ENCODE measurements at regions not wholly inside any gene's neighbourhood (a gene's known extent, or its start where the extent isn't known, plus 50 kb on each side); places are given as distances from the start of the nearest gene placed in this dataset.

- Histone ChIP-seq H3K27me3 (ENCODE audit: control insufficient read depth in 1 of 2, insufficient read depth in 2 of 2, low read length in 2 of 2) (peaks cover 2 to 32% of the 10 kb centered on the region in 2 experiments; a peak in 3 of 5 replicates), H3K4me2 (ENCODE audit: low read depth, low read length) (no peak overlapping the region), H3K4me1 (ENCODE audit: insufficient read depth, low read length) (no peaks in the 10 kb centered on the region), H3K9me3 (ENCODE audit: low read length) (no peaks in the 10 kb centered on the region), H2AFZ (ENCODE audit: low read length) (no peak overlapping the region), H3K36me3 (replicated peaks in 1 of 2; ENCODE audit: control insufficient read depth in 1 of 2, insufficient read depth in 2 of 2, low read length in 2 of 2) (no peaks in the 10 kb centered on the region), H3K27ac (ENCODE audit: extremely low read length, insufficient read depth, low read length) (no peak overlapping the region), H4K20me1 (ENCODE audit: insufficient read depth, low read length) (no peaks in the 10 kb centered on the region), H3K9ac (ENCODE audit: insufficient read depth, low read depth, low read length) (no peak overlapping the region), H3K79me2 (ENCODE audit: insufficient read depth, low read length) (no peaks in the 10 kb centered on the region), H3K4me3 (replicated peaks in 1 of 3; ENCODE audit: insufficient read depth in 1 of 3, low read depth in 2 of 3, low read length in 3 of 3) (no peak overlapping the region)
- POLR2A ChIA-PET, result no interaction called here
- WGBS (ENCODE audit: low lambda C conversion rate), result 0% methylated on average over 3 of the region's 3 CpGs
- TF ChIP-seq MNT (IDR thresholded peaks at IDR 0.05) (peak; percentile 44; the same call in 1 of the 2 replicates), SALL2 (CRISPR knock-in tag; IDR thresholded peaks at IDR 0.05) (no peak), TSC22D2 (CRISPR knock-in tag; IDR thresholded peaks at IDR 0.05; ENCODE audit: borderline replicate concordance) (no peak), BCL3 (CRISPR knock-in tag; IDR thresholded peaks at IDR 0.05) (no peak)
- intact Hi-C loops (cut with micrococcal nuclease; ENCODE audit: unreplicated experiment) (no loop called here), in situ Hi-C loops (cut with HindIII; ENCODE audit: extremely low pct_ligation_motif_present, low pct_unique_long_range_greater_than_20kb) (no loop called here)
- CTCF ChIA-PET (ENCODE audit: low intra/inter-chr PET ratio, low total read pairs), result no interaction called here
- FAIRE-seq, result no peak
- BruUV-seq (replicated peaks), result no TSS peak
- no peak for DNase-seq (ENCODE audit: low spot score)
- no peak for ATAC-seq
Observed at GRCh38 chr2:129883121-129883520, 96.3 kb upstream of the RAB6C start.

- no peak overlapping the region for H3K27ac ChIP-seq (ENCODE audit: extremely low read length, insufficient read depth, low read length)
- H3K9me3 ChIP-seq (ENCODE audit: low read length), result no peaks in the 10 kb centered on the region
- DNase-seq (ENCODE audit: low spot score) (no peak), ATAC-seq (no peak), FAIRE-seq (no peak)
- in situ Hi-C loops (cut with HindIII; ENCODE audit: extremely low pct_ligation_motif_present, low pct_unique_long_range_greater_than_20kb) (no loop called here), intact Hi-C loops (cut with micrococcal nuclease; ENCODE audit: unreplicated experiment) (no loop called here)
- BruUV-seq (replicated peaks), result no TSS peak
- H2AFZ ChIP-seq (ENCODE audit: low read length), result no peak overlapping the region
- no peaks in the 10 kb centered on the region for H3K79me2 ChIP-seq (ENCODE audit: insufficient read depth, low read length)
- no peaks in the 10 kb centered on the region for H3K36me3 ChIP-seq (replicated peaks in 1 of 2; ENCODE audit: control insufficient read depth in 1 of 2, insufficient read depth in 2 of 2, low read length in 2 of 2)
- 0% methylated on average over 3 of the region's 4 CpGs for WGBS (ENCODE audit: low lambda C conversion rate)
- no peaks in the 10 kb centered on the region for H4K20me1 ChIP-seq (ENCODE audit: insufficient read depth, low read length)
- peaks cover 2 to 30% of the 10 kb centered on the region in 2 experiments; a peak in 3 of 5 replicates for H3K27me3 ChIP-seq (ENCODE audit: control insufficient read depth in 1 of 2, insufficient read depth in 2 of 2, low read length in 2 of 2)
- no peak overlapping the region for H3K4me3 ChIP-seq (replicated peaks in 1 of 3; ENCODE audit: insufficient read depth in 1 of 3, low read depth in 2 of 3, low read length in 3 of 3)
- ChIA-PET POLR2A (no interaction called here), CTCF (ENCODE audit: low intra/inter-chr PET ratio, low total read pairs) (no interaction called here)
- H3K9ac ChIP-seq (ENCODE audit: insufficient read depth, low read depth, low read length), result no peak overlapping the region
- H3K4me1 ChIP-seq (ENCODE audit: insufficient read depth, low read length), result no peaks in the 10 kb centered on the region
- H3K4me2 ChIP-seq (ENCODE audit: low read depth, low read length), result no peak overlapping the region
- no peak for TF ChIP-seq DRAP1 (CRISPR knock-in tag; IDR thresholded peaks at IDR 0.05)
- TF ChIP-seq ZMYM4 (CRISPR knock-in tag; IDR thresholded peaks at IDR 0.05), result no peak
- TF ChIP-seq TIGD3 (CRISPR knock-in tag; IDR thresholded peaks at IDR 0.05; ENCODE audit: borderline replicate concordance), result no peak
- TF ChIP-seq HMG20A (CRISPR knock-in tag; IDR thresholded peaks at IDR 0.05; ENCODE audit: borderline replicate concordance), result no peak
- TF ChIP-seq STAT5B (CRISPR knock-in tag; IDR thresholded peaks at IDR 0.05), result no peak
- no peak for TF ChIP-seq ZNF20 (CRISPR knock-in tag; IDR thresholded peaks at IDR 0.05)
- TF ChIP-seq SKIL (CRISPR knock-in tag; IDR thresholded peaks at IDR 0.05; ENCODE audit: borderline replicate concordance), result no peak
- no peak for TF ChIP-seq ZBTB20 (CRISPR knock-in tag; IDR thresholded peaks at IDR 0.05; ENCODE audit: borderline replicate concordance, low read depth)
Observed at GRCh38 chr2:129884221-129884786, 95.2 kb upstream of the RAB6C start.
